Stromal cell of bone marrow (primary cell): ENCODE measurements at regions not wholly inside any gene's neighbourhood (a gene's known extent, or its start where the extent isn't known, plus 50 kb on each side); places are given as distances from the start of the nearest gene placed in this dataset.

Source experiments
- DNase-seq: peaks from one replicate; pipeline ENCODE4 v3.0.0-alpha.2; 2012; ENCODE audit warnings: low read depth

GRCh38 chr5:44868541-44868940, 59.8 kb downstream of the MRPS30 start:
- DNase-seq, result no peak

GRCh38 chr5:44869928-44870327, 61.2 kb downstream of the MRPS30 start:
- DNase-seq, result no peak

GRCh38 chr5:44870430-44870829, 61.7 kb downstream of the MRPS30 start:
- no peak for DNase-seq

DNA sequence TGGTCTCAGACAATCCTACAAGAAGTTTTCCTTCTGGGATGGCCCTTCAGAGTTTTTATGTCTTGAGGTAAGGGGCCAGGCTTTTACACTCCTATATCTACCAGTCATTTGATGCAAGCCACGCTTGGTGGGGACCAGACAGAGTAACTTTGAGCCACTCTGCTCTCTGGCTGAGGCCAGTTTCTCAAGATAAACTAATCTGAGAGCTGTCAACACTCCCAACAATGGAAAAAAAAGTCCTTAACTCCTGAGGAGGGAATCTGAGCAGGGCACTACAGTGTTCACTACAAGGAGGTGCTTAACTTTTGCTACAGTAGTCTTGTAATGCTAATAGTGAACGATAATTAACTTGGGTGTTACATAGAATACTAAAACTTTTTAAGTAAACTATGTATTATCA, 62.7 kb downstream of the MRPS30 start:
- no peak for DNase-seq

GRCh38 chr5:44875661-44876605, 67.2 kb downstream of the MRPS30 start:
- no peak for DNase-seq

DNA sequence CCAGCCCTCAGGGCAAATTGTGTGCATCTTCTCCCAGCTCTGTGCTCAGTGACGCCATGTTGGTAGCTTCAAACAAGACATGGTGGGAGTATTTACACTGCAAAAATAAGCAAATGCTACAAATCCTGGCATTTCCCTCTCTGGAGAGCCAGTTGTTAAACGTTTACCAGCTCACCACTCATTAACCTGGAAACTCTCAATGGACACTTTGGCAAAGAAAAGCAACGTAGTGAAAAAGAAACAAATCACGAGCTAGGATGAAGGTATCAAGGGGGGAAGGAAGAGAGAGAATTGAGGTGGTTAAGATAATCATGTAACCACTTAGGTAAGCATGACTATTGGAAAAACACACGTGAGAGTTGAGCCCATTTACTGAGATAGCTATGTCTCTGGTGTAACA, 72.5 kb downstream of the MRPS30 start:
- no peak for DNase-seq

DNA sequence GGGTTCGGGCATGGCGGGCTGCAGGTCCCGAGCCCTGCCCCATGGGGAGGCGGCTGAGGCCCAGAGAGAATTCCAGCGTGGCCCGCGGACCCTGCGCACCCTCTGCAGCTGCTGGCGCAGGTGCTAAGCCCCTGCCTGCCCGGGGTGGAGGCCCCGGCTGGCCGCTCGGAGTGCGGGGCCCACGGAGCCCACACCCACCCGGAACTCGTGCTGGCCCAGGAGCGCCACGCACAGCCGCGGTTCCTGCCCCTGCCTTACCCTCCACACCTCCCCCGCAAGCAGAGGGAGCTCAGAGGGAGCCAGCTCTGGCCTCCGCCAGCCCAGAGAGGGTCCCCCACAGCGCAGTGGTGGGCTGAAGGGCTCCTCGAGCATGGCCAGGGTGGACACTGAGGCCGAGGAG, 75.3 kb downstream of the MRPS30 start:
- no peak for DNase-seq

- no peak for DNase-seq
These were observed 77.2 kb downstream of the MRPS30 start for GRCh38 chr5:44885903-44886302.

GRCh38 chr5:44887722-44888121, 79.0 kb downstream of the MRPS30 start:
- no peak for DNase-seq

GRCh38 chr5:44888435-44888834, 79.7 kb downstream of the MRPS30 start:
- DNase-seq, result no peak

- DNase-seq, result no peak
These were observed 82.4 kb downstream of the MRPS30 start for GRCh38 chr5:44891116-44891515.

GRCh38 chr5:44900273-44900954, 91.7 kb downstream of the MRPS30 start:
- no peak for DNase-seq

- DNase-seq, result no peak
These were observed 98.6 kb downstream of the MRPS30 start for GRCh38 chr5:44907396-44907795.

- DNase-seq, result no peak
These were observed 100.3 kb downstream of the MRPS30 start for GRCh38 chr5:44909004-44909403.

GRCh38 chr5:44911501-44911900, 102.8 kb downstream of the MRPS30 start:
- no peak for DNase-seq

GRCh38 chr5:44914221-44914620, 105.5 kb downstream of the MRPS30 start:
- no peak for DNase-seq

- no peak for DNase-seq
These were observed 110.8 kb downstream of the MRPS30 start for GRCh38 chr5:44919560-44919959.

GRCh38 chr5:44927115-44927733, 118.5 kb downstream of the MRPS30 start:
- no peak for DNase-seq

DNA sequence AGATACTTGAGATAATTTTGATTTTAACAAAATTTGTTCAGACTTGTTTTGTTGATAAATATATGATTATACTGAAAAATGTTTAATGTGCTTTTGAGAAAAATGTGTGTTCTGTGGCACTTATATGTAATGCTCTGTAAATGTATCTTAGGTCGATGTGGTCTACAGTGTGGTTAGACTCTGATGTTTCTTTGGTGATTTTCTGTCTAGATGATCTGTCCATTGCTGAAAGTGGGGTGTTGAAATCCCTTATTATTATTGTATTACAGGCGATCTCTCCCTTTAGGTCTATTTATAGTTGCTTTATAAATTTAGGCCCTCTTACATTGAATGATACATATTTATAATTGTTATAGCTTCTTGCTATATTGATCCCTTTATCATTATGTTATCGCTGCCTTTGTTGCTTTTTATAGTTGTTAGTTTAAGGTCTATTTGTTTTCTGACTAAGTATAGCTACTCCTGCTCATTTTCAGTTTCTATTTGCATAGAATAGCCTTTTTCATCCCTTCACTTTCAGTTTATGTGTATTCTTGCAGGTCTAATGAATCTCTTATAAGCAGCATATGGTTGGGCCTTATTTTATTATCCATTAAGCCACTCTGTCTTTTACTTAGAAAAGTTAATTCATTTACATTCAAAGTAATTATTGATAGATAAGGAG, 124.3 kb downstream of the MRPS30 start:
- no peak for DNase-seq

- DNase-seq, result no peak
These were observed 124.9 kb downstream of the MRPS30 start for GRCh38 chr5:44933686-44934085.

GRCh38 chr5:44935262-44935661, 126.5 kb downstream of the MRPS30 start:
- no peak for DNase-seq

- no peak for DNase-seq
These were observed 127.1 kb downstream of the MRPS30 start for GRCh38 chr5:44935871-44936270.
